NB4 (cell line): ENCODE measurements at regions not wholly inside any gene's neighbourhood (a gene's known extent, or its start where the extent isn't known, plus 50 kb on each side); places are given as distances from the start of the nearest gene placed in this dataset.

Experiments used
- DNase-seq: peaks from one replicate; pipeline ENCODE4 v3.0.0; 2010; ENCODE audit warnings: low read depth
- H3K4me3 ChIP-seq: one replicate; pipeline ENCODE4 v1.5.1; 2011; ENCODE audit warnings: mild to moderate bottlenecking, low read depth, low read length, moderate library complexity
- CTCF ChIP-seq: IDR thresholded peaks from one replicate; pipeline ENCODE4 v1.5.1; 2012; ENCODE audit warnings: low read depth, low read length
- MAX ChIP-seq: IDR thresholded peaks from 2 replicates; pipeline ENCODE4 v1.6.1; 2011; ENCODE audit warnings: low read depth, low read length
- MYC ChIP-seq: IDR thresholded peaks from 2 replicates; pipeline ENCODE4 v1.6.1; 2011; ENCODE audit warnings: low read depth, low read length
- POLR2A ChIP-seq: IDR thresholded peaks from 2 replicates; pipeline ENCODE4 v1.6.1; 2011; ENCODE audit warnings: mild to moderate bottlenecking; ENCODE audit not compliant: insufficient read length; ENCODE audit errors: extremely low read depth

GRCh38 chr12:111277570-111277969 lies 91.3 kb downstream of the PHETA1 start:
- DNase-seq: no peak
- TF ChIP-seq MAX (no peak), CTCF (no peak), MYC (no peak), POLR2A (no peak)
- no peak overlapping the region for H3K4me3 ChIP-seq

- no peak overlapping the region for H3K4me3 ChIP-seq
- no peak for DNase-seq
- TF ChIP-seq MYC (no peak), CTCF (no peak), MAX (no peak)
These were observed 92.7 kb downstream of the PHETA1 start for GRCh38 chr12:111276146-111276545.

GRCh38 chr12:111275308-111275707 lies 93.6 kb downstream of the PHETA1 start:
- no peak for DNase-seq
- TF ChIP-seq CTCF: no peak
- H3K4me3 ChIP-seq: no peak overlapping the region

GRCh38 chr12:111274777-111275176 lies 94.1 kb downstream of the PHETA1 start:
- peak; percentile 76 for TF ChIP-seq CTCF
- no peak for TF ChIP-seq MYC

GRCh38 chr12:111271674-111272418 lies 97.0 kb downstream of the PHETA1 start:
- peak; percentile 45 for DNase-seq
- TF ChIP-seq MYC (no peak), CTCF (peak; percentile 52), POLR2A (no peak), MAX (0 out of 2 replicates have a peak, but pooled peaks have one; percentile 4)
- no peak overlapping the region for H3K4me3 ChIP-seq

More at GRCh38 chr12:111274777-111275176, 94.1 kb downstream of the PHETA1 start:
- DNase-seq: peak; percentile 48
- no peak overlapping the region for H3K4me3 ChIP-seq

GRCh38 chr12:111270774-111271173 lies 98.1 kb downstream of the PHETA1 start:
- TF ChIP-seq POLR2A: no peak
- no peak for TF ChIP-seq MAX
- TF ChIP-seq MYC: no peak
- no peak for TF ChIP-seq CTCF
- DNase-seq: no peak
- no peak overlapping the region for H3K4me3 ChIP-seq
